Brain microvascular endothelial cell (primary cell): ENCODE measurements at regions not wholly inside any gene's neighbourhood (a gene's known extent, or its start where the extent isn't known, plus 50 kb on each side); places are given as distances from the start of the nearest gene placed in this dataset.

Experiments used
- DNase-seq: peaks from one replicate; pipeline ENCODE4 v3.0.0-alpha.2; 2020
- H3K27ac ChIP-seq: fragments of 250-450 bp; sonication (Bioruptor Pico); 2 replicates; pipeline ENCODE4 v1.5.1; 2020; ENCODE audit warnings: mild to moderate bottlenecking, moderate library complexity
- H3K27me3 ChIP-seq: fragments of 250-450 bp; sonication (Bioruptor Pico); replicated peaks from 2 replicates; pipeline ENCODE4 v1.5.1; 2020; ENCODE audit warnings: mild to moderate bottlenecking
- H3K36me3 ChIP-seq: fragments of 250-450 bp; sonication (Bioruptor Pico); replicated peaks from 2 replicates; pipeline ENCODE4 v1.5.1; 2020; ENCODE audit warnings: mild to moderate bottlenecking
- H3K4me3 ChIP-seq: 2 replicates; pipeline ENCODE4 v1.5.1; 2011; ENCODE audit warnings: low read depth, mild to moderate bottlenecking, control low read depth, low read length, moderate library complexity
- CTCF ChIP-seq: IDR thresholded peaks from 2 replicates; pipeline ENCODE4 v1.5.1; 2011; ENCODE audit warnings: low read depth, mild to moderate bottlenecking, moderate library complexity, low read length, control low read depth, inconsistent platforms; ENCODE audit errors: missing control alignments
- in situ Hi-C: cut with HindIII; loops from 2 replicates; pipeline ENCODE4 v1.10.0; 2017; ENCODE audit warnings: low sequenced_read_pairs, low pct_ligation_motif_present

- DNase-seq, result no peak
- Histone ChIP-seq H3K27ac (no peak overlapping the region), H3K4me3 (no peak overlapping the region), H3K36me3 (no peaks in the 10 kb centered on the region), H3K27me3 (no peaks in the 10 kb centered on the region)
- in situ Hi-C loops, result no loop called here
- no peak for TF ChIP-seq CTCF
Measured at GRCh38 chr5:113817683-113818082, 304.2 kb downstream of the YTHDC2 start.

GRCh38 chr5:113823696-113824095 is 310.2 kb downstream of the YTHDC2 start:
- Histone ChIP-seq H3K27me3 (no peaks in the 10 kb centered on the region), H3K4me3 (no peak overlapping the region), H3K36me3 (no peaks in the 10 kb centered on the region), H3K27ac (no peak overlapping the region)
- no peak for DNase-seq
- in situ Hi-C loops, result no loop called here
- no peak for TF ChIP-seq CTCF

- Histone ChIP-seq H3K27ac (no peak overlapping the region), H3K4me3 (no peak overlapping the region), H3K27me3 (no peaks in the 10 kb centered on the region), H3K36me3 (no peaks in the 10 kb centered on the region)
- in situ Hi-C loops, result no loop called here
- TF ChIP-seq CTCF, result no peak
- no peak for DNase-seq
Measured at GRCh38 chr5:113824307-113824706, 310.8 kb downstream of the YTHDC2 start.

- no peak for TF ChIP-seq CTCF
- Histone ChIP-seq H3K27me3 (no peaks in the 10 kb centered on the region), H3K36me3 (no peaks in the 10 kb centered on the region), H3K4me3 (no peak overlapping the region), H3K27ac (no peak overlapping the region)
- no peak for DNase-seq
- in situ Hi-C loops, result no loop called here
Measured at GRCh38 chr5:113825176-113825575, 311.7 kb downstream of the YTHDC2 start.

GRCh38 chr5:113846941-113847340 is 333.4 kb downstream of the YTHDC2 start:
- H3K4me3 ChIP-seq, result no peak overlapping the region
- no peak for DNase-seq
- TF ChIP-seq CTCF, result no peak
- in situ Hi-C loops, result no loop called here
- no peaks in the 10 kb centered on the region for H3K36me3 ChIP-seq
- no peak overlapping the region for H3K27ac ChIP-seq
- H3K27me3 ChIP-seq, result no peaks in the 10 kb centered on the region

GRCh38 chr5:113864437-113864836 is 350.9 kb downstream of the YTHDC2 start:
- H3K36me3 ChIP-seq, result no peaks in the 10 kb centered on the region
- TF ChIP-seq CTCF, result no peak
- H3K4me3 ChIP-seq, result no peak overlapping the region
- DNase-seq, result no peak
- H3K27ac ChIP-seq, result no peak overlapping the region
- in situ Hi-C loops, result no loop called here
- no peaks in the 10 kb centered on the region for H3K27me3 ChIP-seq
